ENCODE measurements at regions not wholly inside any gene's neighbourhood (a gene's known extent, or its start where the extent isn't known, plus 50 kb on each side); places are given as distances from the start of the nearest gene placed in this dataset.
"Not testable (repeated sequence)": the region's sequence is repeated elsewhere in the genome, so short reads cannot be mapped to it uniquely, and the experiment has no call there.

DNA sequence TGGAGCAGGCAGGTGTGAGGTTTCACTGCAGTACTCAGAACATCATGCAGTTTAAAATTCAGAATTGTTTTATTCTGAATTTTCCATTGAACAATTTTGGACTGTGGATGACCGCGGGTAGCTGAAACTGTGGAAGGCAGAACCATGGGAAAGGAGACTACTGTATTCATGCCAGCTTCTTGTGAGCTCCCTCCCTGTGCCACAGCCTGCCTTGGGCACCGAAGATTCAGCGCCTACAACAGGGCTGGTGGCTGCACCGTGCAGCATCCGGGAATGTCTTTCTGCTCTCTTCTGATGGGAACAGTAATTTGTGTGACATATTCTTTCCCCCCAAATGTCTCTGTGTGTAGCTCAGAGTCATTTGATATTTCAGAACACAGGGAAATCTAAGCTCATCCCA is 118.5 kb upstream of the NKX1-1 start:
- no peak for DNase-seq (ENCODE audit: low read depth)

GRCh38 chr4:1523907-1524636 is 117.8 kb upstream of the NKX1-1 start:
- DNase-seq (ENCODE audit: low read depth), result no peak

DNA sequence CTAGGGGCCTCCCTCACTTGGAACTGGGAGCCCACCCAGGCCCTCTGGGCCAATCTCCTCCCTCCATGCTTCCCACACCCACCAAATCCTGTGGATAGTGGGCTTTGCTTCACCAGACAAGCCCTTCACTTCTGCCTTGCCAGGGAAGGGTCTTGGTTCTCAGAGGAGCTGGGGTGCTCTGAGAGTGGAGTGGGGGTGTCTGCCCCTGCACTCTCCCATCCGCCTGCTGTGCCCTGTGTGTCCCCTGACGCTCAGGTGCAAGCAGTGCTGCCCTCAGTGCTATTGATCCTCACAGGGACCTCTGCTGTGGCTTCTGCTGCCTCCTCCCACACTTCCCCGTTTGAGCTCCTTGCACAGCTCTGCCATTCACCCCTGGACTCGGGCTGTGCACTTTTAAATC is 117.3 kb upstream of the NKX1-1 start:
- no peak for DNase-seq (ENCODE audit: low read depth)

- DNase-seq (ENCODE audit: low read depth), result no peak
Observed at GRCh38 chr4:1523033-1523432, 116.8 kb upstream of the NKX1-1 start.

GRCh38 chr4:1522606-1523005 is 116.4 kb upstream of the NKX1-1 start:
- DNase-seq (ENCODE audit: low read depth), result no peak

DNA sequence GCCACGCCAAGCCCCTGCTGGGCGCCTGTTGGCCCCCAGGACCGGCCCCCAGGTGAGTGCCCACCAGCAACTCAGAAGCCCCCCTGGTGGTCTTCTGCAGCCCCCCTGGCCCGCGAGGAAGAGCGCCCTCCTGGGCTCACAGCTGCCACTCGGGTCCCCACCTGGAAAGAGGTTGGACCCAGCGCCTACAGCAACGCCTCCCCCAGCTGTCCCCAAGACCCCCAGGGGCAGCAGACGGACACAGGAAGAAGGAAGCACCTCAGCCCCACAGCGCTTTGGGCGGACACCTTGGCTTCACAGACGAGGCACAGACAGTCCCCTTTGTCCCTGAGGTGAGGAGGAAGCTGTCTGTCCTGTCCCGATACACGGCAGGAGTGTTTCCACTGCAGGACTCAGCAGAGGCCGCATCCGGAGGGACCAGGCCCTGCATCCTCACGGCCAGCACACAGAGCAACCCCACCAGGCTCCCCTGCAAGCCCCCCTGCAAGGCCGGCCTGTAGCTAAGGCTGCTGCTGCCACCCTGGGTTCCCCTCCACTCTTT is 115.6 kb upstream of the NKX1-1 start:
- no peak for DNase-seq (ENCODE audit: low read depth)

DNA sequence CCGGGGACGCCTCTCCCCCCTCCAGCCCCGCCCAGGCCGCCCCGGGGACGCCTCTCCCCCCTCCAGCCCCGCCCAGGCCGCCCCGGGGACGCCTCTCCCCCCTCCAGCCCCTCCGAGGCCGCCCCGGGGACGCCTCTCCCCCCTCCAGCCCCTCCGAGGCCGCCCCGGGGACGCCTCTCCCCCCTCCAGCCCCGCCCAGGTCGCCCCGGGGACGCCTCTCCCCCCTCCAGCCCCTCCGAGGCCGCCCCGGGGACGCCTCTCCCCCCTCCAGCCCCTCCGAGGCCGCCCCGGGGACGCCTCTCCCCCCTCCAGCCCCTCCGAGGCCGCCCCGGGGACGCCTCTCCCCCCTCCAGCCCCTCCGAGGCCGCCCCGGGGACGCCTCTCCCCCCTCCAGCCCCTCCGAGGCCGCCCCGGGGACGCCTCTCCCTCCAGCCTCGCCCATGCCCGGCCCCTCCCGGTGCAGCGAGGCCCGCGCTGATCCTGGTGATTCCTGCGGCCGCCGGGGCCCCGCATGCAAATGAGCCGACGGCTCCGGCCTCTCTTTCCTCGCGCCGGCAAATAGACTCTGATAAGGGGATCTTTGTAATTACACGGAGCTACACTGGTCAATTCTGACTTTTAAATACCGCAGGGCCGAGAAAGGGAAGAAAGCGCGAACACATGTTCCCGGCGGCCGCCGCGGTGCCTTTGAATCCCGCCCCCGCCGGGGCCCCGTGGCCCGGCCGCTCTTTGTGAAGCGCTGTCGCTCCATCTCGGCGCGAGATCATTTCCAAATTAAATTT is 114.7 kb upstream of the NKX1-1 start:
- not testable (repeated sequence) for DNase-seq (ENCODE audit: low read depth)

DNA sequence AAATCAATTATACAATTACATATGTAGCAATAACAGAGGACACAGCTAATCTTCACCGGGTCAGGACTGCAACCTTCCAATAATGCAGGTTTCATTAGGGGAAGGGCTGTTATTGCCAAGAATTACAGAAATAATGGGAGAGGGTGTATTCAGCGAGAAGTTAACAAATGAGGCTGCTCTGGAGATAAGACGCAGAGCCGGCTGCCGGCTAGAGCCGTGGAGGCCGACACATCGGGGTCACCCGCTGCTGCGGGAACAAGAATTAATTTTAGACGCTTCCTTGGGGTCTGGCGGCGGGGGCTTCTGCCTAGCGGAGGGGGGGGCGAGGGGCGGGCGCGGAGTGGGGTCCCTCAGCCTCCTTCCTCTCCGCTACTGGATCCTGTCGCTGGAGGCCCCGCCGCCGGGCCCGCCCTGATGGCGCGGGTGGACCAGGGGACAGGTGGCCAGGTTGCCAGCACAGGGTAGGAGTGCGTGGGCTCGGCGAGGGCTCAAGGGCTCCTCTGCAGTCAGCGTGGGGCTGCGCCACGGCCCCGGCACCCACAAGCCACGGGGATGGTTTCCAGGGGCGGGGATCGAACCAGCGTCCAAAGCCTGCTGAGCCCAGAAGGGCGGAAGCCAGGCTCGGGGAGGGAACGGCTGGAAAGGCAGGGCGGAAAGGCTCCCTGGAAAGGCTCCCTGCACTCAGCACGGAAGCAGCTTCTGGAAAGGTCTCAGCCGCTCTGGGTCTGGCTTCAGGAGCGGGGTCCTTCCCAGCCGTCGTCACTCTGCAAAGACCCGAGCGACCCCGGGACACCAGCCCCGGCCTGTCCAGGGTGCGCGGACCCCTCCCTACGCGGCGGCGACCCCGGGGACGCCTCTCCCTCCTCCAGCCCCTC is 113.8 kb upstream of the NKX1-1 start:
- DNase-seq (ENCODE audit: low read depth), result no peak

- no peak for DNase-seq (ENCODE audit: low read depth)
Observed at GRCh38 chr4:1518997-1519700, 112.9 kb upstream of the NKX1-1 start.

- no peak for DNase-seq (ENCODE audit: low read depth)
Observed at GRCh38 chr4:1517592-1518411, 111.6 kb upstream of the NKX1-1 start.

DNA sequence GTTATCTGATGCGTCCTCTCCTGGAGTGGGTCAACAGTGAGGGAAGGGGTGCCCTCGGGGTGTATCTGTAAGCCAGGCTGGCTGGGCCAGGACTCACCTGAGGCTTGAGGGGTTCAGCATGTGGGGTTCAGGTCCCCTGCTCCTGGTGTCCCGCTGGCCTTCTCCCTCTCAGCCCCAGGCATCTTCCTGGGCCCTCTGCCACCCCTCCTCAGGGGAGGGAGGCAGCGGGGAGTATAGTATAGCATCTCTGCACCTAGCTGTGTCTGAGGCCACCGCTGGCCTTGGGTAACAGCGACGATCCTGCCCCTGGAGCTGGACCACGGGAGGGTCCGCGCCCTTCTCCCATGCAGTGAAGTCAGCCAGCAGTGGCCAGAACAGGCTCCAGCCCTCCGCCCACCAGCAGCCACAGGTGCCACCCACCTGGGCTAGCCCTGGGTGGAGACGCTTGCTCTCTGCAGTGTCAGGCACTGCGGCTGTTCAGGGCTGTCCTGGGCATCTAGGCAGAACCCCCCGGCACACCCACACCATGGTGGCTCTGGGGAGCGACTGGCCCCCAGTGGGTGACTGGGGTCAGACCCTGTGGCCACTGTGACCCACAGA is 110.7 kb upstream of the NKX1-1 start:
- DNase-seq (ENCODE audit: low read depth), result no peak

DNA sequence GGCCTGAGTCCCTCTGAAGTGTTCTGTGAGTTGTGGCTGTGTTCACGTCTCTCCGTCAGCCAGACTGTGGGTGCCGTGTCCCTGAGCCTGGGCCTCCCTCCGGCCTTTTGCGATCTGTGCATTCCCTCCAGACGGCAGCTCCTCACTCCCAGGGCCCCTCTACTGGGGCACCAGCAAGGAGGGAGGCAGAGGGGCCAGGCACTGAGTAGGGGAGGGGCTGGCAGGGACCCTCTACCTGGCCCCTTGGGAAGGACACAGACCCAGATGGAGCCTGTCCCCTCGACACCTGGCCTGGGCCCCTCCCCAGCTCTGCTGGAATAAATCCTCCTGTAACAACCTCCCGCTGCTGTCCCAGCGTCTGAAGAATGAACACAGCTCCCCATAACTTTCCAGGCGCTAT is 110.0 kb upstream of the NKX1-1 start:
- DNase-seq (ENCODE audit: low read depth), result no peak

- DNase-seq (ENCODE audit: low read depth), result no peak
Observed at GRCh38 chr4:1515763-1516162, 109.5 kb upstream of the NKX1-1 start.

DNA sequence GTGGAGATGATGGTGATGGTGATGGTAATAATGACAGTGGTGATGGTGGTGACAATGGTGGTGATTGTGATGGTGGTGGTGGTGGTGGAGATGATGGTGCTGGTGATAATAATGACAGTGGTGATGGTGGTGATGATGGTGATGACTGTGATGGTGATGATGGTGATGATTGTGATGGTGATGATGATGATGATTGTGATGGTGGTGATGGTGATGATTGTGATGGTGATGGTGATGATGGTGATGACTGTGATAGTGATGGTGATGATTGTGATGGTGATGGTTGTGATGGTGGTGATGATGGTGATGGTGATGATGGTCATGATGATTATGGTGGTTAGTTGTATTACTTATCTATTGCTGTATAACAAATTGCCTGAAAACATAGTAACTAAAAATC is 108.9 kb upstream of the NKX1-1 start:
- no peak for DNase-seq (ENCODE audit: low read depth)

GRCh38 chr4:1514612-1515011 is 108.4 kb upstream of the NKX1-1 start:
- DNase-seq (ENCODE audit: low read depth), result no peak

GRCh38 chr4:1513936-1514483 is 107.8 kb upstream of the NKX1-1 start:
- no peak for DNase-seq (ENCODE audit: low read depth)

GRCh38 chr4:1512738-1513660 is 106.8 kb upstream of the NKX1-1 start:
- DNase-seq (ENCODE audit: low read depth), result peak; percentile 38

GRCh38 chr4:1512051-1512737 is 106.0 kb upstream of the NKX1-1 start:
- DNase-seq (ENCODE audit: low read depth), result no peak

Measured in stimulated activated CD8-positive, alpha-beta memory T cell treated with anti-CD3 and anti-CD28 coated beads, Interleukin-4, amount 100 ng/mL, for 24 hours (primary cell).